Suprapubic skin (tissue), 4 donors: ENCODE measurements at regions not wholly inside any gene's neighbourhood (a gene's known extent, or its start where the extent isn't known, plus 50 kb on each side); places are given as distances from the start of the nearest gene placed in this dataset.

Experiments
- DNase-seq, 2 donors: peaks; one replicate each; pipeline ENCODE4 v3.0.0-alpha.2; 2019; ENCODE audit warnings: low spot score in 2 of 2
- H3K27ac ChIP-seq: fragments of 200-600 bp; sonication (generic); one replicate; pipeline ENCODE4 v1.5.1; 2019
- H3K27me3 ChIP-seq: fragments of 200-600 bp; sonication (generic); one replicate; pipeline ENCODE4 v1.5.1; 2019
- H3K36me3 ChIP-seq: fragments of 200-600 bp; sonication (generic); one replicate; pipeline ENCODE4 v1.5.1; 2019
- H3K4me1 ChIP-seq: fragments of 200-600 bp; sonication (generic); one replicate; pipeline ENCODE4 v1.5.1; 2019
- H3K4me3 ChIP-seq: fragments of 200-600 bp; sonication (generic); one replicate; pipeline ENCODE4 v1.5.1; 2019; ENCODE audit warnings: mild to moderate bottlenecking
- H3K9me3 ChIP-seq: fragments of 200-600 bp; sonication (generic); one replicate; pipeline ENCODE4 v1.5.1; 2019
- CTCF ChIP-seq, 2 donors: fragments of 200-600 bp in 1 of 2; fragments of 450-650 bp in 1 of 2; sonication (generic) in 1 of 2; IDR thresholded peaks; one replicate each; pipeline ENCODE4 v1.5.1; 2016 to 2019; ENCODE audit warnings: antibody characterized with exemption in 2 of 2, mild to moderate bottlenecking in 1 of 2, moderate library complexity in 1 of 2
- EP300 ChIP-seq: sonication (generic); formaldehyde crosslinking; IDR thresholded peaks from one replicate; pipeline ENCODE4 v1.6.1; 2017; ENCODE audit warnings: antibody characterized with exemption
- POLR2A ChIP-seq, 2 donors: fragments of 450-650 bp; IDR thresholded peaks; one replicate each; pipeline ENCODE4 v1.6.1; 2017; ENCODE audit warnings: antibody characterized with exemption in 2 of 2, mild to moderate bottlenecking in 2 of 2, moderate library complexity in 2 of 2
- POLR2AphosphoS5 ChIP-seq, 3 donors: sonication (generic); formaldehyde crosslinking; IDR thresholded peaks; one replicate each; pipeline ENCODE4 v1.6.1; 2017; ENCODE audit warnings: antibody characterized with exemption in 3 of 3
- WGBS: methylation state at CpG from one replicate; pipeline ENCODE4 v1.1.5; 2018; 5-methylcytosine and 5-hydroxymethylcytosine counted together

DNA sequence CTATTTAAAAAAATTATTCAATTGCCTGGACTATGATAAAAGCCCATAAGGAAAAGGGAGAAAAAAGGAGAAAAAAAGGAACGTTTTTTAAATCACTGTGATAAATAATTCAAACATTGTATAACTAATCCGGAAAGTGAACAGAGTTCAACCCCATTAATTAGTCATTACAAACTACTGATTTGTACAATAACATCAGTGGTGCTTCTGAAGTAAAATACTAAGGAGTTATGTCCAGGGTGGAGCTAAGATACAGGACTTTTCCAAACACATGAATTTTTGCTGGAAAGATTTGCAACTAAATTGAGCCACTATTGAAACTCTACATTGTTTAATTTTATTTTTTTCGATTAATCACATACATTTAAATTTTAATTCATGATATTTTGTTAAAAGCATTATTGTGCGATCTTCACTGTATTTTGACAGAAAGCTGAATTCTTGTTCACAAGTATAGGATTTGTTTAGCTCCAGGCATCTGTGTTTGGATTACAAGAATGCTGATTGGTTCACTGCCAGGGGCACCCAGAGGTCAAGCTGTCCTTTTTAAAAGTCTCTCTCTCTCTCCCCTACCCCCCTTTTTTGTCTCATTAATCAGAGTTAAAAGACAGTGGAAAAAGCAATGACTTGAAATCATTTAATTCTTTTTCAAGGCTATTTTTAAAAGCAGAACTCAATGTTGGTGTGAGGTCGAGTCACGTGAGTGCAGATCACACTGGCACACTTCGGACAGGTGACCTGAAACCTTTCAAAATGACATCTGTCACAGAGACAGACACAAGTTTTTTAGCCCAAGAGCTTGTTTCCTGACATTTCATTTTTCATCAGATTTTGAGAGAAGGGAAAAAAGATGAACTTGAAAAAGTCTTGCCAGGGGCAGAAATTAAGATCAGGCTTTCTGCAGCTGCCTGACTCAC lies 387.3 kb downstream of the NR2F1-AS1 start:
- H3K9me3 ChIP-seq = no peaks in the 10 kb centered on the region
- H3K4me3 ChIP-seq = no peak overlapping the region
- 34% methylated on average over 7 of the region's 7 CpGs for WGBS
- H3K36me3 ChIP-seq = no peaks in the 10 kb centered on the region
- H3K27me3 ChIP-seq = no peaks in the 10 kb centered on the region
- no peaks in the 10 kb centered on the region for H3K4me1 ChIP-seq
- no peak for DNase-seq
- H3K27ac ChIP-seq = no peak overlapping the region
- TF ChIP-seq POLR2AphosphoS5 (IDR thresholded peaks at IDR 0.05) (no peak), EP300 (no peak), POLR2A (IDR thresholded peaks at IDR 0.05) (no peak), CTCF (IDR thresholded peaks at IDR 0.05) (no peak)

GRCh38 chr5:93192683-93193082 lies 388.3 kb downstream of the NR2F1-AS1 start:
- H3K9me3 ChIP-seq = no peaks in the 10 kb centered on the region
- H3K4me3 ChIP-seq = no peak overlapping the region
- H3K36me3 ChIP-seq = no peaks in the 10 kb centered on the region
- DNase-seq = no peak
- no peak overlapping the region for H3K27ac ChIP-seq
- no peaks in the 10 kb centered on the region for H3K4me1 ChIP-seq
- H3K27me3 ChIP-seq = no peaks in the 10 kb centered on the region
- TF ChIP-seq EP300 (no peak), POLR2AphosphoS5 (IDR thresholded peaks at IDR 0.05) (no peak), POLR2A (IDR thresholded peaks at IDR 0.05) (no peak), CTCF (IDR thresholded peaks at IDR 0.05) (no peak)
- WGBS = 55% methylated on average over 2 of the region's 2 CpGs

- Histone ChIP-seq H3K27ac (no peak overlapping the region), H3K4me3 (no peak overlapping the region), H3K27me3 (no peaks in the 10 kb centered on the region), H3K4me1 (no peaks in the 10 kb centered on the region), H3K9me3 (no peaks in the 10 kb centered on the region), H3K36me3 (no peaks in the 10 kb centered on the region)
- 56% methylated on average over 2 of the region's 2 CpGs for WGBS
- TF ChIP-seq POLR2A (IDR thresholded peaks at IDR 0.05) (no peak), EP300 (no peak), CTCF (IDR thresholded peaks at IDR 0.05) (no peak), POLR2AphosphoS5 (IDR thresholded peaks at IDR 0.05) (no peak)
- no peak for DNase-seq
Measured at GRCh38 chr5:93192087-93192486, 388.9 kb downstream of the NR2F1-AS1 start.

DNA sequence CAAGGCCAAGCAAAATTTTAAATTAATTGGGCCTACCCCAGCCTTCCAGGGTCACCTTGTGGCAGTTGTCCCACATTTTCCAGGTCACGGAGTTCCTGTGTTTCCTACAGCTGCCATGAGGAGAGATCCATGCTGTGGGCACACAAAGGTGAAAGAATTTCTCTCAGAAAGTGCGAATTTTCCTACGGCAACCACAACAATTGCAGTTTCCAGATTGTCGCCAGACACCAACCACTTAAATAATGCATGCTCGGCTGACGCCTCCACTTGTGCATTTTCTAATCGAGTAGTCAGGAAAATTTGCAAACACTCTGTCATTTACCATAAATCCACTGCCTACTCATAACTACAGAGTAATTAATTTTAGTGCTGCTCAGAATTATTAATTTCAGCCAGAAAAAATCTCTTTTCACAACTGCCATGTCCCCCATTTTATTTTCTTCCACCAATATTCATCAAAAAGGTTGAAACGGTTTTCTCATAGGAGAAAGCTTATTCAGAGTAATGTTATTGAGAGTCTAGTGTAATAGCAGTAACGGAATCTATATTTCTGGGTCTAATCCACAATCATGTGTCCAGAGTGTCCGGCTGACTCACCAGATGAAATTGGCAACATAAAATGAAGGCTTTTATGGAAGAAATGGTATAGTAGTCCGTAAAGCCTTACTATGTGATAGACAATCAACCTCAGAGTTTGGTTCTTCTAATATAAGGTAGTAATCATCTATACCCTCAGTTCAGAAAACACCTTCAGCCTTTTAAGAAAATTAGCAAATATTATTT lies 389.8 kb downstream of the NR2F1-AS1 start:
- no peaks in the 10 kb centered on the region for H3K4me1 ChIP-seq
- H3K4me3 ChIP-seq = no peak overlapping the region

DNA sequence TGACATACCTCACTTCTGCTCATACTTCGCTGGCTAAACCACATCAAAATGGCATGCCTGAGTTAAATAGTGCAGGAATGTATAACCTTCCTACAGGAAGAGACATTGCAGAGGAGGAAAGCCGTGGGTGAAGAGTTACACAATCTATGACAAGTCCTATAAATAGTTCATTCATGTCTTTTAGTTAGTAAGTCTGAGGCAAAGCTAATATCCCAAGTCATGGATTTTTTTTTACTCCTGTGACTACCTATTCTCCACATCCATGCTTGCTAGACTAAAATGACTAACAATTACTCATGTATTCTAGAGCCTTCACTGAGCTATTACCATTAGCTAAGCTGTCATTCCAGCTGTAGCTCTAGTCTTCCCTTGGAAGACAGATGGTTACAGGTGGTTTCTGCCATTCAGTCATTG lies 391.3 kb downstream of the NR2F1-AS1 start:
- TF ChIP-seq EP300 = no peak
- TF ChIP-seq POLR2A (IDR thresholded peaks at IDR 0.05) = no peak
- no peak for TF ChIP-seq POLR2AphosphoS5 (IDR thresholded peaks at IDR 0.05)
- no peak for TF ChIP-seq CTCF (IDR thresholded peaks at IDR 0.05)
- H3K9me3 ChIP-seq = no peaks in the 10 kb centered on the region
- WGBS = 43% methylated on average over 2 of the region's 2 CpGs

More for the DNA sequence above, 389.8 kb downstream of the NR2F1-AS1 start:
- no peak for TF ChIP-seq POLR2AphosphoS5 (IDR thresholded peaks at IDR 0.05)
- Histone ChIP-seq H3K36me3 (no peaks in the 10 kb centered on the region), H3K27me3 (no peaks in the 10 kb centered on the region), H3K27ac (no peak overlapping the region), H3K9me3 (no peaks in the 10 kb centered on the region)
- 95% methylated on average over 11 of the region's 11 CpGs for WGBS
- no peak for DNase-seq

More for the DNA sequence above, 391.3 kb downstream of the NR2F1-AS1 start:
- Histone ChIP-seq H3K36me3 (no peaks in the 10 kb centered on the region), H3K4me1 (peaks cover under 1% of the 10 kb centered on the region), H3K27me3 (no peaks in the 10 kb centered on the region), H3K27ac (no peak overlapping the region), H3K4me3 (no peak overlapping the region)
- no peak for DNase-seq
